Mesendoderm (in vitro differentiated cells): ENCODE measurements at regions not wholly inside any gene's neighbourhood (a gene's known extent, or its start where the extent isn't known, plus 50 kb on each side); places are given as distances from the start of the nearest gene placed in this dataset.

Experiments
- DNase-seq: peaks from one replicate; pipeline ENCODE4 v3.0.0; 2013
- H2AK5ac ChIP-seq: 2 replicates; pipeline ENCODE4 v1.6.1; 2013; ENCODE audit warnings: low read length, inconsistent platforms
- H2BK120ac ChIP-seq: 2 replicates; pipeline ENCODE4 v1.6.1; 2013; ENCODE audit warnings: low read depth, mild to moderate bottlenecking, low read length, moderate library complexity, mixed read lengths
- H2BK15ac ChIP-seq: replicated peaks from 2 replicates; pipeline ENCODE4 v1.6.1; 2013; ENCODE audit warnings: low read depth, mild to moderate bottlenecking, moderate library complexity
- H2BK5ac ChIP-seq: 2 replicates; pipeline ENCODE4 v1.6.1; 2013; ENCODE audit warnings: low read length, inconsistent platforms
- H3K18ac ChIP-seq: 2 replicates; pipeline ENCODE4 v1.6.1; 2013; ENCODE audit warnings: mild to moderate bottlenecking, low read length, mixed read lengths
- H3K23ac ChIP-seq: one replicate; pipeline ENCODE4 v1.6.1; 2013; ENCODE audit warnings: low read length
- H3K27ac ChIP-seq: 2 replicates; pipeline ENCODE4 v1.5.1; 2013; ENCODE audit warnings: low read depth, mild to moderate bottlenecking, inconsistent platforms, low read length, moderate library complexity
- H3K27me3 ChIP-seq: 2 replicates; pipeline ENCODE4 v1.6.1; 2013; ENCODE audit warnings: low read length, control low read depth, mild to moderate bottlenecking, inconsistent platforms; ENCODE audit not compliant: insufficient read depth, poor library complexity
- H3K36me3 ChIP-seq: 2 replicates; pipeline ENCODE4 v1.6.1; 2013; ENCODE audit warnings: low read length, inconsistent platforms; ENCODE audit not compliant: control insufficient read depth, insufficient read depth
- H3K4ac ChIP-seq: one replicate; pipeline ENCODE4 v1.6.1; 2013; ENCODE audit warnings: low read depth, mild to moderate bottlenecking, low read length, moderate library complexity
- H3K4me1 ChIP-seq: 2 replicates; pipeline ENCODE4 v1.6.1; 2013; ENCODE audit warnings: low read depth, low read length, inconsistent platforms; ENCODE audit not compliant: control insufficient read depth
- H3K4me2 ChIP-seq: 2 replicates; pipeline ENCODE4 v1.6.1; 2013; ENCODE audit warnings: low read length
- H3K4me3 ChIP-seq: 2 replicates; pipeline ENCODE4 v1.5.1; 2013; ENCODE audit warnings: mild to moderate bottlenecking, low read length
- H3K56ac ChIP-seq: one replicate; pipeline ENCODE4 v1.6.1; 2013; ENCODE audit warnings: low read length
- H3K79me1 ChIP-seq: 2 replicates; pipeline ENCODE4 v1.6.1; 2013; ENCODE audit warnings: low read length, inconsistent platforms
- H3K79me2 ChIP-seq: 2 replicates; pipeline ENCODE4 v1.6.1; 2013; ENCODE audit warnings: mild to moderate bottlenecking, low read length; ENCODE audit not compliant: control insufficient read depth, insufficient read depth
- H3K9ac ChIP-seq: 2 replicates; pipeline ENCODE4 v1.6.1; 2013; ENCODE audit warnings: low read length, inconsistent platforms
- H4K5ac ChIP-seq: one replicate; pipeline ENCODE4 v1.6.1; 2013; ENCODE audit warnings: low read length
- H4K8ac ChIP-seq: one replicate; pipeline ENCODE4 v1.6.1; 2013; ENCODE audit warnings: low read depth, mild to moderate bottlenecking, control low read depth, low read length, moderate library complexity
- WGBS: extraction: QIAGEN DNeasy Blood & Tissue Kit; methylation state at CpG from one replicate; pipeline ENCODE4 v1.1.7; 2013; ENCODE audit warnings: low lambda C conversion rate, missing lambda C conversion rate; ENCODE audit not compliant: insufficient coverage; ENCODE audit errors: extremely low coverage; 5-methylcytosine and 5-hydroxymethylcytosine counted together

DNA sequence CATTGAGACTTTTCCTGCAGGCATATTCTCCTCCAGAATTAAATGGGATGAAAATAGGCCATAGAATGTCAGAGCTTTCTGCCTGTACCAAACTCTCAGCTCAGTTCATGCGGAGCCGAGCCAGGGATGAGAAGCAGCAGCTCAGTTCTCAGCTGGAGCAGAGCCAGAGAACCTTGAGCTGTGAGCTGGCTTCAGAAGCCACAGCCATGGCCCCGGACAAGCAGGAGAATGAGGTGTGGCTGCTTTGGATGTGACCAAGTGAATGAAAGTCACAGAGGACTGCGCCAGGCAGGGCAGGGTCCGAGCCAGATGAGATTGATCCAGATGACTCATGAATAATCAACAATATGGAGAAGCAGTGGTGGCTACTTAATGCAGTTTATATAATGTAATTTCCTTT, 633.8 kb downstream of the NCAM2 start:
- no peaks in the 10 kb centered on the region for H3K4me1 ChIP-seq
- H4K5ac ChIP-seq, result no peak overlapping the region
- no peak overlapping the region for H2BK120ac ChIP-seq
- no peak overlapping the region for H3K4me2 ChIP-seq
- no peaks in the 10 kb centered on the region for H3K36me3 ChIP-seq
- H2BK5ac ChIP-seq, result no peak overlapping the region
- no peak overlapping the region for H3K18ac ChIP-seq
- no peak overlapping the region for H3K9ac ChIP-seq
- no peaks in the 10 kb centered on the region for H3K79me2 ChIP-seq
- H3K27ac ChIP-seq, result no peak overlapping the region
- H3K27me3 ChIP-seq, result no peaks in the 10 kb centered on the region
- no peak overlapping the region for H3K4me3 ChIP-seq
- H2BK15ac ChIP-seq, result no peak overlapping the region
- H3K56ac ChIP-seq, result no peak overlapping the region
- WGBS, result no CpG with 5 or more reads among the region's 5 CpGs
- no peak for DNase-seq
- no peaks in the 10 kb centered on the region for H3K79me1 ChIP-seq
- no peak overlapping the region for H4K8ac ChIP-seq
- H2AK5ac ChIP-seq, result no peak overlapping the region
- H3K4ac ChIP-seq, result no peak overlapping the region
- no peak overlapping the region for H3K23ac ChIP-seq

DNA sequence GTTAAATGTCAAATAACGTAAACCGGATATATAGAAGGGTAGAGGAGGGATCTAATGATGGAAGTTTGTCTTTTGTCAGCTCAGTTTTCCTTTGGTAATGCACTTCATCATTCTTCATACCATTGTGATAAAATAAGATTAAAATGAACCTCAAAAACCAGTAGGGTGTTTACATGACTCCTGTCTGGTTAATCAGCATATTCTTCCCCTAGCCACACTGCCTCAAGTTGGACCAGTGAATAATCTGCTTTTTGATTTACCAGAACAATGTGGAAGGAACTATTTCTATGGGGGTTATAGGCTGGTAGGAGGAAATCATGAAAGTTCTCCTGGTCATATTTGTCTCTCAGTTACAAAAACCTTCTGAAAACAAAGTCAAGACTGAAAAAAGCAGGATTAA, 634.7 kb downstream of the NCAM2 start:
- no peak overlapping the region for H2BK15ac ChIP-seq
- no peaks in the 10 kb centered on the region for H3K27me3 ChIP-seq
- no peaks in the 10 kb centered on the region for H3K36me3 ChIP-seq
- H3K79me2 ChIP-seq, result no peaks in the 10 kb centered on the region
- H3K23ac ChIP-seq, result no peak overlapping the region
- H3K4me3 ChIP-seq, result no peak overlapping the region
- no peak overlapping the region for H2BK120ac ChIP-seq
- H3K56ac ChIP-seq, result no peak overlapping the region
- no CpG with 5 or more reads among the region's 2 CpGs for WGBS
- no peak overlapping the region for H3K9ac ChIP-seq
- H4K8ac ChIP-seq, result no peak overlapping the region
- H3K4ac ChIP-seq, result no peak overlapping the region
- H2AK5ac ChIP-seq, result no peak overlapping the region
- DNase-seq, result no peak
- no peaks in the 10 kb centered on the region for H3K4me1 ChIP-seq
- H3K4me2 ChIP-seq, result no peak overlapping the region
- no peak overlapping the region for H3K27ac ChIP-seq
- no peak overlapping the region for H3K18ac ChIP-seq
- H3K79me1 ChIP-seq, result no peaks in the 10 kb centered on the region
- H2BK5ac ChIP-seq, result no peak overlapping the region
- H4K5ac ChIP-seq, result no peak overlapping the region

DNA sequence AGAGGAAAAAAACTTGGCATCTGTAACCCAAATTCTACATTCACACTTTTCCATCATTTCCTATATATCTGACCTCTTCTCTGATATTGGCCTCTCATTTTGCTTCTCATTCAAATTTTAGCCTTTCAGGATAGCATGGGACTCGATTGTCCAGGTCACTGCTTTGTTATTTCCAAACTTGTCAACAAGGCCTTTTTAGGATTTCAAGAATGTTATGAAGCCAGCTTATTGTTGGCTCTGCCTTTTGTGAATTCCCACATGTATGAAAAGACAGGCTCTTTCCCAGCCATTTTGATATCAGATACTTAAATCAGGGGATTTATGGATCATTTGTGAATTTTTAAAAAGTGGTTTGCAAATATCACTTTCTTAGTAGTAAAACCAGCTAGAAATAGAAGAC, 663.5 kb downstream of the NCAM2 start:
- H3K23ac ChIP-seq, result no peak overlapping the region
- H3K56ac ChIP-seq, result no peak overlapping the region
- H3K79me2 ChIP-seq, result no peaks in the 10 kb centered on the region
- no peak overlapping the region for H3K27ac ChIP-seq
- H2AK5ac ChIP-seq, result no peak overlapping the region
- no peaks in the 10 kb centered on the region for H3K79me1 ChIP-seq
- no peak overlapping the region for H4K5ac ChIP-seq
- no peak overlapping the region for H3K4ac ChIP-seq
- DNase-seq, result no peak
- no peak overlapping the region for H4K8ac ChIP-seq
- H3K9ac ChIP-seq, result no peak overlapping the region
- no peaks in the 10 kb centered on the region for H3K27me3 ChIP-seq
- H3K18ac ChIP-seq, result no peak overlapping the region
- H3K4me1 ChIP-seq, result no peaks in the 10 kb centered on the region
- H3K4me3 ChIP-seq, result no peak overlapping the region
- H3K4me2 ChIP-seq, result no peak overlapping the region
- no CpG with 5 or more reads among the region's 1 CpG for WGBS
- no peak overlapping the region for H2BK120ac ChIP-seq
- H2BK15ac ChIP-seq, result no peak overlapping the region
- no peaks in the 10 kb centered on the region for H3K36me3 ChIP-seq
- H2BK5ac ChIP-seq, result no peak overlapping the region

DNA sequence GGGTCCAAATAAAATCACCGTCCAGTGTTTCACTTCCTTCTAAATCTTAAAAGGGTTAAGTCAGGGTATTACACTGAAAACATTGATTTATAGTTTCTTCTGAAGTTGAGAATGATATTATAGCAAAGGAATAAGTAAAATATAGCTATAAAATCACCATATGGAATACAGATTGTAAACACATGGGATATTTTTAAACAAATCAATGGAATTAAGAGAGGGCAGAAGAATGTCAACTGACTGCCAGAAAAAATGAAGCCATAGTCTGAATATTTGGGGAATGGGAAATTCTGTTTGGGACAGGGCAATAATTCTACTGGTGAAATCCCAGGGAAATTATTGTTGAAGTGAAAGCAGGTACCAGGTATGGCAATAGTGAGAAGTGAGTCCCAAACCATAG, 664.6 kb downstream of the NCAM2 start:
- no peak overlapping the region for H2BK15ac ChIP-seq
- H3K23ac ChIP-seq, result no peak overlapping the region
- H3K56ac ChIP-seq, result no peak overlapping the region
- H3K36me3 ChIP-seq, result no peaks in the 10 kb centered on the region
- H3K9ac ChIP-seq, result no peak overlapping the region
- no peak overlapping the region for H3K4me3 ChIP-seq
- no peak overlapping the region for H3K27ac ChIP-seq
- WGBS, result no CpG with 5 or more reads among the region's 1 CpG
- no peaks in the 10 kb centered on the region for H3K4me1 ChIP-seq
- H4K8ac ChIP-seq, result no peak overlapping the region
- H2AK5ac ChIP-seq, result no peak overlapping the region
- H2BK120ac ChIP-seq, result no peak overlapping the region
- no peaks in the 10 kb centered on the region for H3K79me1 ChIP-seq
- H3K4ac ChIP-seq, result no peak overlapping the region
- H3K18ac ChIP-seq, result no peak overlapping the region
- H3K79me2 ChIP-seq, result no peaks in the 10 kb centered on the region
- no peaks in the 10 kb centered on the region for H3K27me3 ChIP-seq
- H2BK5ac ChIP-seq, result no peak overlapping the region
- no peak overlapping the region for H4K5ac ChIP-seq
- H3K4me2 ChIP-seq, result no peak overlapping the region
- no peak for DNase-seq

DNA sequence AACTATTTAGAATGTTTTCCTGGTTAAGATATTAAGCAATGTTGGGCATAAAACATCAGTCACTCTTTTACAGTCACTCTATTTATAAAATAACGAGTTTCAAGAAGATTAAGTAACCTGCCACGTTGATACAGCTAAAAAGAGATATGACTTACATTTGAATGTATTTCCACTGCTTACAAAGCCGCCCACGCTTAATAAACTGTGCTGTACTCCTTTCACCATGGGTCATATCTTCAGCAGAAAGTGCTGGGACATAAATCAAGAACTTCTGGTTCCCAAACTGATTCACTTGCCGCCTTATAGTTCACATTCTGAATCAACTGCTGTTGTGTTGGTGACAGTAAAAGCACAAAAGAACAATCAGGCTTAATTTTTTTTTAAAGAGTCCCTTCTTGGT, 666.7 kb downstream of the NCAM2 start:
- Histone ChIP-seq H3K79me1 (no peaks in the 10 kb centered on the region), H3K23ac (no peak overlapping the region), H3K18ac (no peak overlapping the region), H3K4me2 (no peak overlapping the region), H3K4me3 (no peak overlapping the region), H2BK120ac (no peak overlapping the region), H3K36me3 (no peaks in the 10 kb centered on the region), H3K27me3 (no peaks in the 10 kb centered on the region), H3K56ac (no peak overlapping the region), H2BK15ac (no peak overlapping the region), H3K27ac (no peak overlapping the region), H3K4me1 (no peaks in the 10 kb centered on the region), H3K79me2 (no peaks in the 10 kb centered on the region), H3K4ac (no peak overlapping the region), H2BK5ac (no peak overlapping the region), H3K9ac (no peak overlapping the region), H4K5ac (no peak overlapping the region), H4K8ac (no peak overlapping the region), H2AK5ac (no peak overlapping the region)
- DNase-seq, result no peak
- no CpG with 5 or more reads among the region's 5 CpGs for WGBS

DNA sequence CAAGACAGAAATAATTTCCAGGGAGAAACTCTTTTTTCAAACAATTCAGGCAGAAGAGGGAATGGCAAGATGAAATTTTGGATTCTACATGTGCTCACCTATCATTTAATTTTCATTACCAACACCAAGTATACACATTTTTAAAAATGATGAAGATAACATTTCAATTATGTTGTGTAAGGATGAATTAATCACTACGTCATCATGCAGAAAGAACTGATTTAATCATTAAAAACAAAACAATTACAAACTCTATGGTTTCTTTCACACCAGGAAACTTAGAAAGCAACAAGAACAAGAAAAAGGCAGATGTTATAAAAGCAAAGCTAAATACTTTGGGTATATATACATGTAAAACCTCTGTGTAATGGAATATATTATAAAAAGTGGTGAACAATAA, 668.5 kb downstream of the NCAM2 start:
- no peak overlapping the region for H2BK5ac ChIP-seq
- no peak overlapping the region for H2BK15ac ChIP-seq
- no peaks in the 10 kb centered on the region for H3K79me2 ChIP-seq
- H3K79me1 ChIP-seq, result no peaks in the 10 kb centered on the region
- H2BK120ac ChIP-seq, result no peak overlapping the region
- no peak overlapping the region for H4K5ac ChIP-seq
- no peaks in the 10 kb centered on the region for H3K36me3 ChIP-seq
- no peak overlapping the region for H3K4me2 ChIP-seq
- H3K27me3 ChIP-seq, result no peaks in the 10 kb centered on the region
- no peak overlapping the region for H3K4ac ChIP-seq
- H3K56ac ChIP-seq, result no peak overlapping the region
- no peak overlapping the region for H3K4me3 ChIP-seq
- DNase-seq, result no peak
- no peaks in the 10 kb centered on the region for H3K4me1 ChIP-seq
- H3K9ac ChIP-seq, result no peak overlapping the region
- no CpG with 5 or more reads among the region's 1 CpG for WGBS
- H3K18ac ChIP-seq, result no peak overlapping the region
- no peak overlapping the region for H3K27ac ChIP-seq
- H2AK5ac ChIP-seq, result no peak overlapping the region
- H3K23ac ChIP-seq, result no peak overlapping the region
- H4K8ac ChIP-seq, result no peak overlapping the region
